Kidney capillary endothelial cell (primary cell): ENCODE measurements at regions not wholly inside any gene's neighbourhood (a gene's known extent, or its start where the extent isn't known, plus 50 kb on each side); places are given as distances from the start of the nearest gene placed in this dataset.
"Not testable (repeated sequence)": the region's sequence is repeated elsewhere in the genome, so short reads cannot be mapped to it uniquely, and the experiment has no call there.

ENCODE experiments used
- DNase-seq: peaks from one replicate; pipeline ENCODE4 v3.0.0-alpha.2; 2018; ENCODE audit warnings: low spot score

- DNase-seq: no peak
These were observed 105.6 kb downstream of the OXSM start for GRCh38 chr3:25895443-25895842.

- DNase-seq: no peak
These were observed 107.1 kb downstream of the OXSM start for GRCh38 chr3:25897019-25897418.

- DNase-seq: no peak
These were observed 109.6 kb downstream of the OXSM start for GRCh38 chr3:25899352-25900101.

GRCh38 chr3:25900161-25900560 lies 110.3 kb downstream of the OXSM start:
- no peak for DNase-seq

- DNase-seq: no peak
These were observed 111.9 kb downstream of the OXSM start for GRCh38 chr3:25901796-25902195.

- DNase-seq: no peak
These were observed 112.7 kb downstream of the OXSM start for GRCh38 chr3:25902586-25902985.

- DNase-seq: no peak
These were observed 113.7 kb downstream of the OXSM start for GRCh38 chr3:25903371-25904129.

- DNase-seq: no peak
These were observed 114.3 kb downstream of the OXSM start for GRCh38 chr3:25904206-25904605.

GRCh38 chr3:25906132-25906906 lies 116.4 kb downstream of the OXSM start:
- DNase-seq: no peak

GRCh38 chr3:25907081-25907480 lies 117.2 kb downstream of the OXSM start:
- DNase-seq: no peak

- no peak for DNase-seq
These were observed 120.2 kb downstream of the OXSM start for GRCh38 chr3:25910105-25910504.

- peak; percentile 3 for DNase-seq
These were observed 121.1 kb downstream of the OXSM start for GRCh38 chr3:25910997-25911396.

GRCh38 chr3:25911525-25912295 lies 121.8 kb downstream of the OXSM start:
- no peak for DNase-seq

GRCh38 chr3:25913179-25913578 lies 123.3 kb downstream of the OXSM start:
- no peak for DNase-seq

- no peak for DNase-seq
These were observed 125.8 kb downstream of the OXSM start for GRCh38 chr3:25915673-25916072.

GRCh38 chr3:25916321-25916720 lies 126.4 kb downstream of the OXSM start:
- DNase-seq: no peak

- DNase-seq: not testable (repeated sequence)
These were observed 142.1 kb downstream of the OXSM start for GRCh38 chr3:25931967-25932366.

GRCh38 chr3:25938566-25939325 lies 148.9 kb downstream of the OXSM start:
- DNase-seq: no peak

- DNase-seq: no peak
These were observed 151.0 kb downstream of the OXSM start for GRCh38 chr3:25940935-25941334.

- DNase-seq: no peak
These were observed 154.4 kb downstream of the OXSM start for GRCh38 chr3:25944329-25944728.

- no peak for DNase-seq
These were observed 155.5 kb downstream of the OXSM start for GRCh38 chr3:25945366-25945765.
